PC-3 (cell line): ENCODE measurements at regions not wholly inside any gene's neighbourhood (a gene's known extent, or its start where the extent isn't known, plus 50 kb on each side); places are given as distances from the start of the nearest gene placed in this dataset.

ENCODE experiments used
- ATAC-seq: fragments of 200-7000 bp; cut with Tn5 transposase; 2 replicates; pipeline ENCODE4 v1.9.1; 2020; ENCODE audit warnings: mild to moderate bottlenecking, moderate library complexity
- BruUV-seq: library from RNA; stranded (reverse); fragments of 400-500 nt; replicated peaks from 2 replicates; lab custom pipeline; 2021; lab: Mats Ljungman, UMichigan
- CTCF ChIA-PET: fragments of 300-600 bp; sonication (Branson Sonifier 250); formaldehyde crosslinking; loops from one replicate; lab custom pipeline; 2022; ENCODE audit warnings: antibody characterized with exemption; lab: Charles Lee
- POLR2A ChIA-PET: fragments of 300-600 bp; sonication (Branson Sonifier 250); formaldehyde crosslinking; loops from one replicate; lab custom pipeline; 2022; ENCODE audit warnings: antibody characterized with exemption; ENCODE audit not compliant: unreplicated experiment; lab: Charles Lee
- DNase-seq: peaks from one replicate; pipeline ENCODE4 v3.0.0-alpha.2; 2015
- H2AFZ ChIP-seq: fragments of 300-600 bp; sonication (generic); 2 replicates; pipeline ENCODE4 v1.6.0; 2016; ENCODE audit warnings: antibody characterized with exemption, low read length
- H3F3A ChIP-seq: fragments of 300-600 bp; sonication (generic); one replicate; pipeline ENCODE4 v1.6.0; 2017; ENCODE audit warnings: antibody characterized with exemption, low read length, control low read depth, mild to moderate bottlenecking; ENCODE audit not compliant: unreplicated experiment
- H3K27ac ChIP-seq: fragments of 300-600 bp; sonication (generic); 2 replicates; pipeline ENCODE4 v1.5.1; 2016; ENCODE audit warnings: mild to moderate bottlenecking, low read length
- H3K27me3 ChIP-seq: fragments of 300-600 bp; sonication (generic); 2 replicates; pipeline ENCODE4 v1.6.1; 2016; ENCODE audit warnings: low read length, mixed read lengths
- H3K36me3 ChIP-seq: fragments of 300-600 bp; sonication (generic); 2 replicates; pipeline ENCODE4 v1.6.1; 2016; ENCODE audit warnings: low read depth, mixed run types, low read length, mixed read lengths
- H3K4me1 ChIP-seq: fragments of 300-600 bp; sonication (generic); 2 replicates; pipeline ENCODE4 v1.5.1; 2016; ENCODE audit warnings: low read length; ENCODE audit not compliant: insufficient read depth
- H3K4me2 ChIP-seq: fragments of 300-600 bp; sonication (generic); 2 replicates; pipeline ENCODE4 v1.6.0; 2016; ENCODE audit warnings: low read length
- H3K4me3 ChIP-seq: fragments of 300-600 bp; sonication (generic); 2 replicates; pipeline ENCODE4 v1.5.1; 2016; ENCODE audit warnings: mild to moderate bottlenecking, low read length, mixed read lengths
- H3K79me2 ChIP-seq: fragments of 300-600 bp; sonication (generic); 2 replicates; pipeline ENCODE4 v1.6.1; 2017; ENCODE audit warnings: low read length, mixed read lengths
- H3K9ac ChIP-seq: fragments of 300-600 bp; sonication (generic); 2 replicates; pipeline ENCODE4 v1.6.0; 2016; ENCODE audit warnings: mild to moderate bottlenecking, low read length
- H3K9me2 ChIP-seq: fragments of 300-600 bp; sonication (generic); replicated peaks from 2 replicates; pipeline ENCODE4 v1.6.1; 2016; ENCODE audit warnings: mixed run types, low read length, mixed read lengths
- H3K9me3 ChIP-seq: fragments of 300-600 bp; sonication (generic); 2 replicates; pipeline ENCODE4 v1.6.1; 2016; ENCODE audit warnings: low read length, mixed read lengths
- H4K20me1 ChIP-seq: fragments of 300-600 bp; sonication (generic); 2 replicates; pipeline ENCODE4 v1.6.1; 2016; ENCODE audit warnings: low read length, mixed read lengths
- CTCF ChIP-seq: fragments of 300-600 bp; sonication (generic); conservative IDR thresholded peaks from 2 replicates; pipeline ENCODE4 v1.5.1; 2017; ENCODE audit warnings: antibody characterized with exemption, low read depth, mild to moderate bottlenecking, low read length
- EZH2 ChIP-seq: fragments of 300-600 bp; sonication (generic); IDR thresholded peaks from one replicate; pipeline ENCODE4 v1.6.1; 2017; ENCODE audit warnings: antibody characterized with exemption, mild to moderate bottlenecking, low read length; ENCODE audit not compliant: unreplicated experiment
- EZH2phosphoT487 ChIP-seq: fragments of 300-600 bp; sonication (generic); IDR thresholded peaks from 2 replicates; pipeline ENCODE4 v1.6.1; 2018; ENCODE audit warnings: mild to moderate bottlenecking, antibody characterized with exemption, low read length, borderline replicate concordance
- intact Hi-C: fragments of 100-400 bp; cut with micrococcal nuclease; formaldehyde crosslinking; loops from 2 replicates; pipeline ENCODE4 v1.9.0; 2023

- Histone ChIP-seq H4K20me1 (no peaks in the 10 kb centered on the region), H3K9me3 (no peaks in the 10 kb centered on the region), H3F3A (no peaks in the 10 kb centered on the region), H3K4me3 (no peak overlapping the region), H2AFZ (no peak overlapping the region), H3K79me2 (no peaks in the 10 kb centered on the region), H3K27ac (no peak overlapping the region), H3K4me1 (no peaks in the 10 kb centered on the region), H3K9me2 (no peaks in the 10 kb centered on the region), H3K4me2 (no peak overlapping the region), H3K9ac (no peak overlapping the region), H3K27me3 (peaks cover 81% of the 10 kb centered on the region), H3K36me3 (no peaks in the 10 kb centered on the region)
- intact Hi-C loops, result no loop called here
- DNase-seq (no peak), ATAC-seq (no peak)
- TF ChIP-seq EZH2phosphoT487, result no peak
- no peak for TF ChIP-seq EZH2
- TF ChIP-seq CTCF, result no peak
- CTCF ChIA-PET, result no interaction called here
- POLR2A ChIA-PET, result no interaction called here
- no TSS peak for BruUV-seq
Observed at GRCh38 chr1:91137173-91137852, 115.5 kb upstream of the ZNF644 start.

GRCh38 chr1:91135799-91136198 is 114.0 kb upstream of the ZNF644 start:
- H3K27ac ChIP-seq, result no peak overlapping the region
- H2AFZ ChIP-seq, result no peak overlapping the region
- no peak overlapping the region for H3K4me3 ChIP-seq
- no peaks in the 10 kb centered on the region for H3K9me2 ChIP-seq
- H3K36me3 ChIP-seq, result no peaks in the 10 kb centered on the region
- H4K20me1 ChIP-seq, result no peaks in the 10 kb centered on the region
- no peaks in the 10 kb centered on the region for H3K4me1 ChIP-seq
- H3K9ac ChIP-seq, result no peak overlapping the region
- POLR2A ChIA-PET, result no interaction called here
- intact Hi-C loops, result no loop called here
- ATAC-seq (no peak), DNase-seq (no peak)
- CTCF ChIA-PET, result no interaction called here
- TF ChIP-seq CTCF (no peak), EZH2 (no peak), EZH2phosphoT487 (no peak)
- no peaks in the 10 kb centered on the region for H3K79me2 ChIP-seq
- no TSS peak for BruUV-seq
- no peaks in the 10 kb centered on the region for H3K9me3 ChIP-seq
- peaks cover 86% of the 10 kb centered on the region for H3K27me3 ChIP-seq
- H3F3A ChIP-seq, result no peaks in the 10 kb centered on the region
- no peak overlapping the region for H3K4me2 ChIP-seq

- no TSS peak for BruUV-seq
Observed at GRCh38 chr1:91133248-91133647, 111.4 kb upstream of the ZNF644 start.

More at GRCh38 chr1:91133248-91133647, 111.4 kb upstream of the ZNF644 start:
- Histone ChIP-seq H3F3A (no peaks in the 10 kb centered on the region), H3K9ac (no peak overlapping the region), H3K4me1 (no peaks in the 10 kb centered on the region), H4K20me1 (no peaks in the 10 kb centered on the region), H3K27ac (no peak overlapping the region), H3K4me2 (no peak overlapping the region), H3K79me2 (no peaks in the 10 kb centered on the region), H3K36me3 (no peaks in the 10 kb centered on the region), H3K4me3 (no peak overlapping the region), H3K27me3 (peaks cover 92% of the 10 kb centered on the region), H3K9me3 (no peaks in the 10 kb centered on the region), H3K9me2 (no peaks in the 10 kb centered on the region), H2AFZ (no peak overlapping the region)
- no peak for DNase-seq
- TF ChIP-seq EZH2, result no peak
- TF ChIP-seq CTCF, result no peak
- TF ChIP-seq EZH2phosphoT487, result no peak
- ChIA-PET POLR2A (no interaction called here), CTCF (no interaction called here)
- no peak for ATAC-seq
- intact Hi-C loops, result no loop called here
